B cell (primary cell): ENCODE measurements at regions not wholly inside any gene's neighbourhood (a gene's known extent, or its start where the extent isn't known, plus 50 kb on each side); places are given as distances from the start of the nearest gene placed in this dataset.

ENCODE experiments used
- ATAC-seq: fragments of 200-7000 bp; cut with Tn5 transposase; one replicate; pipeline ENCODE4 v1.10.0; 2021; ENCODE audit warnings: low read depth, mild to moderate bottlenecking, moderate number of reproducible peaks, moderate library complexity
- CTCF ChIA-PET: fragments of 350-600 bp; sonication (Branson Sonifier 250); formaldehyde crosslinking; loops from one replicate; lab custom pipeline; 2021; ENCODE audit warnings: antibody characterized with exemption, inconsistent platforms; lab: Charles Lee
- POLR2A ChIA-PET: fragments of 350-600 bp; sonication (Branson Sonifier 250); formaldehyde crosslinking; loops from one replicate; lab custom pipeline; 2021; ENCODE audit warnings: antibody characterized with exemption; lab: Charles Lee
- DNase-seq: peaks from one replicate; pipeline ENCODE4 v3.0.0; 2013
- H2AFZ ChIP-seq: 2 replicates; pipeline ENCODE4 v1.6.1; 2012; ENCODE audit warnings: mild to moderate bottlenecking, low read depth, low read length; ENCODE audit not compliant: insufficient read depth, poor library complexity, severe bottlenecking
- H3K27ac ChIP-seq, 2 donors: 1 replicate in 1 of 2; 2 replicates in 1 of 2; pipeline ENCODE4 v1.5.1; 2012 to 2013; ENCODE audit warnings: low read length in 2 of 2, mild to moderate bottlenecking in 2 of 2, moderate library complexity in 1 of 2
- H3K27me3 ChIP-seq, 4 experiments: fragments of 200-600 bp in 1 of 4; sonication (generic) in 1 of 4; replicated peaks in 1 of 4; 1 replicate in 2 of 4; 2 replicates in 2 of 4; pipeline versions ENCODE4 v1.6.1 to v1.7.0; 2013 to 2016; ENCODE audit warnings: low read length in 3 of 4, mild to moderate bottlenecking in 2 of 4, mixed read lengths in 1 of 4, moderate library complexity in 1 of 4; ENCODE audit not compliant: insufficient read depth in 4 of 4, control insufficient read depth in 3 of 4; ENCODE audit errors: control extremely low read depth in 1 of 4
- H3K36me3 ChIP-seq, 2 experiments: replicated peaks in 1 of 2; 1 replicate in 1 of 2; 2 replicates in 1 of 2; pipeline versions ENCODE4 v1.6.1 to v1.7.1; 2013; ENCODE audit warnings: low read length in 1 of 2; ENCODE audit not compliant: insufficient read depth in 2 of 2, control insufficient read depth in 1 of 2; ENCODE audit errors: control extremely low read depth in 1 of 2, extremely low read depth in 1 of 2
- H3K4me1 ChIP-seq, 2 donors: fragments of 200-600 bp in 1 of 2; sonication (generic) in 1 of 2; 1 replicate in 1 of 2; 2 replicates in 1 of 2; pipeline versions ENCODE4 v1.5.1 to v1.6.1; 2013 to 2017; ENCODE audit warnings: low read length in 2 of 2; ENCODE audit not compliant: control insufficient read depth in 2 of 2, insufficient read depth in 2 of 2
- H3K4me2 ChIP-seq: replicated peaks from 2 replicates; pipeline ENCODE3; 2012; ENCODE audit warnings: mild to moderate bottlenecking, low read depth, low read length; ENCODE audit not compliant: poor library complexity, severe bottlenecking
- H3K4me3 ChIP-seq, 5 experiments: fragments of 200-600 bp in 1 of 5; sonication (generic) in 1 of 5; 1 replicate in 3 of 5; 2 replicates in 2 of 5; pipeline versions ENCODE4 v1.5.1 to v1.7.0; 2011 to 2016; ENCODE audit warnings: low read length in 4 of 5, mild to moderate bottlenecking in 4 of 5, low read depth in 2 of 5, control low read depth in 1 of 5, moderate library complexity in 1 of 5; ENCODE audit not compliant: insufficient read depth in 1 of 5; ENCODE audit errors: control extremely low read depth in 1 of 5, extremely low read depth in 1 of 5
- H3K79me2 ChIP-seq: fragments of 200-600 bp; sonication (generic); one replicate; pipeline ENCODE4 v1.6.0; 2016; ENCODE audit warnings: low read length; ENCODE audit not compliant: control insufficient read depth, insufficient read depth
- H3K9ac ChIP-seq: fragments of 200-600 bp; sonication (generic); 2 replicates; pipeline ENCODE4 v1.6.1; 2017; ENCODE audit warnings: mild to moderate bottlenecking, low read length, moderate library complexity
- H3K9me3 ChIP-seq, 3 donors: one replicate each; pipeline versions ENCODE4 v1.6.1 to v1.7.1; 2013; ENCODE audit warnings: low read length in 2 of 3; ENCODE audit not compliant: control insufficient read depth in 2 of 3, insufficient read depth in 1 of 3; ENCODE audit errors: control extremely low read depth in 1 of 3
- H4K20me1 ChIP-seq: 2 replicates; pipeline ENCODE4 v1.6.0; 2012; ENCODE audit warnings: mild to moderate bottlenecking, low read length; ENCODE audit not compliant: insufficient read depth, control insufficient read depth, poor library complexity, severe bottlenecking
- H3K27ac Mint-ChIP-seq: one replicate; pipeline ENCODE4 v1.8.0; 2021; ENCODE audit warnings: mixed read lengths
- H3K27me3 Mint-ChIP-seq: one replicate; pipeline ENCODE4 v1.8.0; 2021; ENCODE audit warnings: mixed read lengths
- H3K4me1 Mint-ChIP-seq: one replicate; pipeline ENCODE4 v1.8.0; 2021; ENCODE audit warnings: mixed read lengths
- H3K4me3 Mint-ChIP-seq: one replicate; pipeline ENCODE4 v1.8.0; 2021; ENCODE audit warnings: mixed read lengths
- H3K9me3 Mint-ChIP-seq: one replicate; pipeline ENCODE4 v1.8.0; 2022; ENCODE audit warnings: mixed read lengths; ENCODE audit not compliant: insufficient read depth
- CTCF ChIP-seq: fragments of 200-600 bp; IDR thresholded peaks from one replicate; pipeline ENCODE4 v1.8.0; 2022; ENCODE audit warnings: antibody characterized with exemption, mild to moderate bottlenecking
- EZH2 ChIP-seq: IDR thresholded peaks from 2 replicates; pipeline ENCODE4 v1.6.1; 2012; ENCODE audit warnings: borderline replicate concordance, low read depth, mild to moderate bottlenecking, moderate library complexity, low read length; ENCODE audit not compliant: insufficient read depth, poor library complexity, severe bottlenecking
- WGBS: methylation state at CpG from one replicate; pipeline ENCODE4 v1.1.5; 2013; ENCODE audit warnings: missing lambda C conversion rate; ENCODE audit not compliant: insufficient coverage; 5-methylcytosine and 5-hydroxymethylcytosine counted together
- intact Hi-C: fragments of 100-400 bp; cut with micrococcal nuclease; formaldehyde crosslinking; loops from one replicate; pipeline ENCODE4 v1.10.0; 2022

- H3K36me3 ChIP-seq: no peaks in the 10 kb centered on the region
- H3K27ac ChIP-seq: no peak overlapping the region
- no peaks in the 10 kb centered on the region for H3K9me3 ChIP-seq
- peaks cover 2% of the 10 kb centered on the region for H3K9me3 Mint-ChIP-seq
- H3K27me3 Mint-ChIP-seq: no peaks in the 10 kb centered on the region
- no CpG with 5 or more reads among the region's 2 CpGs for WGBS
- H3K4me1 Mint-ChIP-seq: no peaks in the 10 kb centered on the region
- no peaks in the 10 kb centered on the region for H3K27me3 ChIP-seq
- H2AFZ ChIP-seq: no peak overlapping the region
- POLR2A ChIA-PET: no interaction called here
- no peaks in the 10 kb centered on the region for H3K4me1 ChIP-seq
- no peak for TF ChIP-seq EZH2
- no peak for TF ChIP-seq CTCF
- H3K4me3 ChIP-seq: no peak overlapping the region
- no peak overlapping the region for H3K9ac ChIP-seq
- intact Hi-C loops: no loop called here
- no peak overlapping the region for H3K4me2 ChIP-seq
- H3K4me3 Mint-ChIP-seq: no peak overlapping the region
- CTCF ChIA-PET: no interaction called here
- DNase-seq (no peak), ATAC-seq (no peak)
- H3K27ac Mint-ChIP-seq: no peak overlapping the region
- no peaks in the 10 kb centered on the region for H3K79me2 ChIP-seq
- no peaks in the 10 kb centered on the region for H4K20me1 ChIP-seq
These were observed 1125.1 kb downstream of the TDRD15 start for GRCh38 chr2:22248851-22249250.

- Mint-ChIP-seq H3K4me1 (no peaks in the 10 kb centered on the region), H3K4me3 (no peak overlapping the region), H3K27ac (no peak overlapping the region), H3K9me3 (peaks cover 5% of the 10 kb centered on the region), H3K27me3 (no peaks in the 10 kb centered on the region)
- no peak overlapping the region for H3K4me3 ChIP-seq
- no peak for DNase-seq
- no peak for TF ChIP-seq CTCF
- TF ChIP-seq EZH2: no peak
- H2AFZ ChIP-seq: no peak overlapping the region
- CTCF ChIA-PET: no interaction called here
- no peaks in the 10 kb centered on the region for H3K4me1 ChIP-seq
- no peaks in the 10 kb centered on the region for H3K36me3 ChIP-seq
- H4K20me1 ChIP-seq: no peaks in the 10 kb centered on the region
- no peak for ATAC-seq
- no peak overlapping the region for H3K4me2 ChIP-seq
- no peak overlapping the region for H3K9ac ChIP-seq
- POLR2A ChIA-PET: no interaction called here
- no peak overlapping the region for H3K27ac ChIP-seq
- H3K27me3 ChIP-seq: no peaks in the 10 kb centered on the region
- no peaks in the 10 kb centered on the region for H3K9me3 ChIP-seq
- intact Hi-C loops: no loop called here
- 60% methylated on average over 1 of the region's 2 CpGs for WGBS
- no peaks in the 10 kb centered on the region for H3K79me2 ChIP-seq
These were observed 1129.4 kb downstream of the TDRD15 start for GRCh38 chr2:22253171-22253570.
